ENCODE measurements at regions not wholly inside any gene's neighbourhood (a gene's known extent, or its start where the extent isn't known, plus 50 kb on each side); places are given as distances from the start of the nearest gene placed in this dataset.

DNA sequence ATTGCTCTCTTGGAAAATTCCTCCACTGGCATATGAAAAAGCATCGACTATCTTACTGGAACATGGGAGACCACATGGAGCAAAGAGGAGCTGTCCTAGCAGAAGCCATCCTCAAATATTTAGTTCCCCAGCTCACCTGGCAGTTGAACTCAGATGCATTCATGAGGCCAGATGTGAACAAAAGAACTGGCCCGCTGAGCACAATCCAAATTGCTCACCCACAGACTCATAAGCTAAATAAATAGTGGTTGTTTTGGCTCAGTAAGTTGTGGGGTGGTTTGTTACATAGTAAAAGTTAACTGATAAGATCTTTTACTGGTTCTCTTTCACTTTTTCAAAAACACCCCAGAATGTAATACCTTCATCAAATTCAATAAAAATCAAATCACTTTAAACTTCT, 108.6 kb upstream of the CWC22 start:
- DNase-seq: no peak

DNA sequence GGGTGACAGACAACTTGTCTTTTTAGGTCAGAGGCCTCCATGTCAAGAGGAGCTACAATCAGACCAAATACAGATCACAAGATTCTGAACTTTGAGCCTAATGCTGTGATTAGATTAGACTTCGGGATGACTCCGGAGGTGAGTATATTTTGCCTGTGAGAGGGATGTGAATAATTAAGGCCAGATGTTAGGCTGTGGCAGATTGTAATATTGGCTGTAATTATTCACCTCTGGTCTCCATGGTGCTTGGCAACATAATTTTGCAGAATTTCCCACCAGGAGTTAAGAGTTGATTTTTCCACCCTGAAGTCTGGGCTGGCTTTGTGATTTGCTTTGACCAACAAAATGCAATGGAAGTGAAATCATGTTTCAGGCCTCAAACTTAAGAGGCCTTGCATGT, 108.2 kb upstream of the CWC22 start:
- no peak for DNase-seq

DNA sequence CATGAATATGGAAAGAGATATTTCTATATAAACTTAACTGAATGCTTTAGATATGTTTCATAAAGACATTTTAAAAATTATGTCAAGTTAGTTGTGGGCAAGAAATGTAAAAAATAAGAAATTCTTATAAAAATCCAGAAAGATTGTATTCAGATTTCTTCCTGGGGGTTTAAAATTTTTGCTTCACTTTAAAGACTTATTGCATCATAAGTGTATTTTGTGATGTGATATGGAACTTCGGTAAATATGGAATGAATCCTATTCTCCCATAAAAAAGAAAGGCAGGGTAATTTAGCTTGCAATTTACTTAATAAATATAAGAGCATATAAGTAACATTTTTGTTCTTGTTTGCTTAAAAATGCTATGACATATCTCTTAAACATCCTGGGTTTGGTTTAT, 104.8 kb upstream of the CWC22 start:
- DNase-seq: no peak

DNA sequence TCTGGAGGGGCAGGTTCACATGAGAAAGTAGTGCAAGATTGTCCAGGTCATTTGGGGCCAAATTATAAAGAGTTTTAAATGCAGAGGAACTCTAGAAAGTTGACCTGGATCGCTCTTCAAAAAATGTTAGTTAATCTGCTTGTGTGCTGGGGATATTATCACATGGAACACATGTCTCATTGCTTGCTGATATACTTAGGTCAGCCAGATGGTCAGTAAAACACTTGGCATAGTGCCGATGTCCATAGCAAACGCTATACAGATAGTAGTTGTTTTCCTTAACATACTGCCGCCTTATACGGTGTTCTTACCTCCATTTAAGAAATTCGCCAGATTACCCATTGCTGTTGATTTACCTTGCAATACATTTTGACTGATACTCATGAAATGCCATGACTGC, 103.4 kb upstream of the CWC22 start:
- DNase-seq: no peak

DNA sequence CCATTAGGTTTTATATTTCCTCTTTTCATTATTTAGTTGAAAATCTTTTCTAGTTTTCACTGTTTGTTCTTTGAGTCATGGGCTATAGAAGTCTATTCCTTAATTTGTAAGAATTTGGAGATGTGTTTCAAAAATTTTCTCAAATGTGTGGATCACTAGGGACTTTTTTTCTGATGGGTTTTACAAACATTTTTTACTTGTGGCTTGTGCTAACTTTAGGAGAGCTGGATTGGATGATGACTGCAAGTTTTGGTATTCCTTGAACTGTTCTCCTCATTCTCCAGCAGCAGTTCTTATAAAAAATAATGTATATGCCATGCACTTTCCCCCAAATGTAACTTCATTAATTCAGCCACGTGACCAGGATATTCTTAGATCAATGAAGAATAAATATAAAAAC, 94.7 kb upstream of the CWC22 start:
- DNase-seq: no peak

DNA sequence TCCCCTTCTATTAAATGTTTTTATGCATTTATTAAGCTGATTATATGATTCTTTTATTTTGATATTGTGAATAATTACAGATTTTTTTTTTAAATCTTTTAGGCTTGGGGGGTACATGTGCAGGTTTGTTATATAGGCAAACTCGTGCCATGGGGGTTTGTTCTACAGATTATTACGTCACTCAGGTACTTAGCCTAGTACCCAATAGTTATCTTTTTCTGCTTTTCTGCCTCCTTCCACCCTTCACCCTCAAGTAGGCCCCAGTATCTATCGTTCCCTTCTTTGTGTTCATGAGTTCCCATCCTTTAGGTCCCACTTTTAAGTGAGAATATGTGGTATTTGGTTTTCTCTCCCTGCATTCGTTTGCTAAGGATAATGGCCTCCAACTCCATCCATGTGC, 92.2 kb upstream of the CWC22 start:
- DNase-seq: no peak

DNA sequence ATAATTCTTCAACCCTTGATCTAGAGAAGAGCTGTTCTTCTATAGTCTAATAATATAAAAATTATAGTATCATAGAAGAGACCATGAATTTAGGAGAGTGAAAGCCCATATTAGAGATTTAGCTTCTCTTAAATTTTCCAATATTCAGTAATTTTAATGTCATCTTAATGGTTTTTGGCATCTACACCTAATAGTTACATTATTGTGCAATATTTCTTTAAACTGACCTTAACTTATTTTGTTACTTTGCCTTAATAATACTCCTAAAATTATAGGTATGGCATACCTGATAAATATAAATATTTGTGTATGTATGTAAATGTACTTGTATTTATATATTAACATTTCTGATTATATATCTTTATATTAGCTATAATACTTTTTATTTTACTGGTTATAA, 78.0 kb upstream of the CWC22 start:
- DNase-seq: no peak

DNA sequence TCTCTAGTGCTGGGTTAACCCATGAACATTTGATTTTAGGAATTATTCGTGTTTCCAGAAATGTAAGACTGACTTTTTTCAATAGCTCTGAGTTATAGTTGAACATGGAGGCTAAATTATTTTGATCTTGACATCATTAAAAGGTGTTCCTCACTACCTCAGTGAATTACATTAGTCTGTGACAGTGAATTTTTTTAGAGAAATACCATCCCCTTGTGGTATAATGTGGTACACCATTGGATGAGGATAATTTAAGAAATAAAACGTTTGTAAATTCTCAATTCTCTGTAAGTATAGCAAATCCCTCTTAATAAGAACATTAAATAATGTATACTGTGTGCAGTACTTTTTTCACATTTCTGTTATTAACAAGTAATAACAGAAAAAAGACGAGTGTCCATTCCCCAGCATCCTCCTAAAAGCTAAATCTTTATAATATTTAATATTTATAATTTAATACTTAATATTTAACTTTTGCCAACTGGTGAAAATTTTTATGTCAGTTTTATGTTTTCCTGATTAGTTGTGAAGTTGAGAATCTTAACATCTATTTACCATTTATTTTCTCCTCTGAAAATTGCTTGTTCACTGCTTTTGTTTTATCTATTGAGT, 70.3 kb upstream of the CWC22 start:
- no peak for DNase-seq

DNA sequence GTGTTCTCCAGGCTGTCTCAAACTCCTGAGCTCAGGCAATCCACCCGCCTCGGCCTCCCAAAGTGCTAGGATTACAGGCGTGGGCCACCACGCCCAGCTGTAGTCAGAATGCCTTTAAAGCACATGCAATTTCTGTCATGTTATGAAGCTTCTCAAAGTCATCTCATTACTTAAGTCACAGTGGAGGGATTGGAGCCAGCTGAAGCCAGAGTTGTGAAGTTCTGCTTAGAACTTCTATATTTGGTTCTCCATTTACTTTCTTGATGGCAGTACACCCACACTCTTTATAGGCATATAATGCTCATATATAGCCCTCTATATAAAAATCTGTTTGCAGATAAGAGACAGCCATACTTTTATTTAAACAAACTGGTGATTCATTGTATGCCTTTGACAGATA, 68.8 kb upstream of the CWC22 start:
- DNase-seq: no peak

DNA sequence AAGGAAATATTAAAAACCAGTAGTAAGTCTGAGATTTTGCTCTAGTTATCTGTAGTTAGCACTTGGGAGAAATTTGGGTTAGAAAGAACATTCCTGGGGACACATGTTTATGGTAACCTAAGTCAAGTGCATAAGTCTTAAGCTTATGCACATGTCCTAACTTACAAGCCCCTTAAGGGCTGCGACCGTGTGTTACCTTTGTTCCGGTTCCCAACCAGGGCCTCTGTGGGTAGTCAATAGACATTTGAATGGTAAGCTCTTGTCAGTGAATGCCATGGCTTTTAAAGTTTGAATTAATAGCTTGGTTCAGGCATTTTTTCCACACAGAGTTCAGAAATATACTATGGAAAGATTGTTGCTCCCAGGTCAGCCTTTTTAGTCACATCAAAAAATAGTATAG, 64.7 kb upstream of the CWC22 start:
- DNase-seq: no peak

DNA sequence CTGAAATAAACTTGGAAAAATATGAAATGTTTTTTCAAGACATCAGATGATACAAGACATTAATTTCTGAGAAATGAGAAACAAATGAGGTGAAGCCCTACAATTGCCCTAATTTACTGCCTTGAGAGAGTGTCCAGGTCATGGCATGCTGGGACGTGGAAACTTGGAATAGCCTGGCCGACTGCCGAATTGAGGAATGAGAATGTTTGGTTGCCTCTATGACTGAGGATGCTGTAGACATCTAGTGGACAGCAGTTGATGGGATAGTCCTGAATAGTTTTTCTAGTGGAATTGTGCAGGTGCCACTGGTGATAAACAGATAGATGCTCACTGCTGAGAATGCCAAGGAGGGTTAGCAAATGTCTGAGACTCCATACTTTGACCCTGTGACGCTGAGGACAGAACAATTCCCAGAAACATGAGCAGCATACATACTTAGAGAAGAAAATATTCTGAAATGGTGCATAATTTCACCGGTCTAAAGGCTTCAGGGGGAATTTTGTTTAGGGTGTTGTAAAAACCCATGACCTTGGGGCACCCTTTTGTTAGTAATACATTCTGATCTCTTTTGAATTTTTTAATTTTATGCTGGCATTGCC, 56.5 kb upstream of the CWC22 start:
- DNase-seq: no peak

DNA sequence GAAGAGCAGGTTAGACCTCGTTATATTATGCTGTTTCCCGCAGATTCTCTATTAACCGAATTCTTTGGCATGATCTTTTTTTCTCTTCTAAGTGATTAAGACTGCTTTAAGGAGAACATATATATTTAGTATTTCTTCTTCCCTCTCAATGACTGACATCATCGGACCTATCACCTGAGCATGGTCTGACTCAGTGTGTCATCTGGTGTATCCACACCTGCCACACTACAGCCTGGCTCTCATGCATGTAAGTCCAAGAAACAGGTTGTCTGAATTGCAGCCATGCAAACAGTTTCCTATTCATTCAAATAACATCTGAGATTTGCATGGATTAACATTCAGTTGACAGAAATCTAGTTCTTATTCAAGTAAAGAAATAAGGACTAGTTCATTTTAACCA, 55.1 kb upstream of the CWC22 start:
- no peak for DNase-seq

DNA sequence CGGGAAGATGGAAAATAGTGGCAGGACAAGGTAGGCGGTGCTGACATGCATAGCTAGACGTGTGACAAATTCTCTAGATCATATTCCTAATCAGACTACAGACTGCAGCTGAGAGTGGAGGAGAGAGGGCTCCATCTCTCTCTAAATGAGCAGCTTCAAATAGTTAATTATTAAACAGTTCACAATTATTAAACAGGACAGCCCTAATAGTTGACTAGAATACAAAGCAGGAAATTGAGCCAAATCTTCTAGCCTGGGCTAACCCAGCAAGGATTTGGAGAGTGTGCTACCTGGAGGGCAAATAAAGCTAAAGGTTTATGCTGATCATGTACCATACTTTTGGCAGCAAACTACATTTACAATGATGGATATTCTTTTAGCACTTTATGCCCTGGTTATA, 54.4 kb upstream of the CWC22 start:
- no peak for DNase-seq

DNA sequence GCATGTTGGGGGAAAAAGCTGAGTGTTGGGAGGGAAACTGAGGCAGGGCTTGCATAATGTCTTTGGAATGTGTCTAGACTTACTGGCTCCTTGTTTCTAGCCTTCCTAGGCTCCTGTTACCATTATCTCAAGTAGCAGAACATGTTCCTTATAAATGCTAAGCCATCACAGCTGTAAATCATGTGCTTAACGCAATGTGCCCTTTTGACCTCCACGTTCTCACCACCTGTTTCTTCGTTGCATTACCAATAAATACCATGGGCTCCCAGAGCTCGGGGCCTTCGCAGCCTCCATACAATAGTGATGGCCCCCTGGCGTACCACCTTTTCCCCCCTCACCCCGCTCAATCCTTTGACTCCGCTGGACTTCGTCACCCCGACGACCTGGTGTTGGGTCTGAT, 54.0 kb upstream of the CWC22 start:
- no peak for DNase-seq

DNA sequence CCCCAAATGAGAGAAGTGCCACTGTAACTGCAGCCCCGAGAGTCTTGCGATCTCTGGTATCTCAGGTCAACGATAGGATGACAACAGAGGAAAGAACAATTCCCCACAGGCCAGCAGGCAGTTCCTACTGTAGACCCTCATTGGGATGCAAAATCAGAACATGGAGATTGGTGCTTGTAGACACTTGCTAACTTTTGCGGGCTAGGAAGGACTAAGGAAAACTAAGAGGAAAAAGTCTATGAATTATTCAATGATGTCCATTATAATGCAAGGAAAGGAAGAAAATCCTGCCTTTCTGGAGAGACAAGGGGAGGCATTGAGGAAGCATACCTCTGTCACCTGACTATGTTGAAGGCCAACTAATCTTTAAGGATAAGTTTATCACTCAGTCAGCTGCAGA, 51.9 kb upstream of the CWC22 start:
- DNase-seq: no peak

DNA sequence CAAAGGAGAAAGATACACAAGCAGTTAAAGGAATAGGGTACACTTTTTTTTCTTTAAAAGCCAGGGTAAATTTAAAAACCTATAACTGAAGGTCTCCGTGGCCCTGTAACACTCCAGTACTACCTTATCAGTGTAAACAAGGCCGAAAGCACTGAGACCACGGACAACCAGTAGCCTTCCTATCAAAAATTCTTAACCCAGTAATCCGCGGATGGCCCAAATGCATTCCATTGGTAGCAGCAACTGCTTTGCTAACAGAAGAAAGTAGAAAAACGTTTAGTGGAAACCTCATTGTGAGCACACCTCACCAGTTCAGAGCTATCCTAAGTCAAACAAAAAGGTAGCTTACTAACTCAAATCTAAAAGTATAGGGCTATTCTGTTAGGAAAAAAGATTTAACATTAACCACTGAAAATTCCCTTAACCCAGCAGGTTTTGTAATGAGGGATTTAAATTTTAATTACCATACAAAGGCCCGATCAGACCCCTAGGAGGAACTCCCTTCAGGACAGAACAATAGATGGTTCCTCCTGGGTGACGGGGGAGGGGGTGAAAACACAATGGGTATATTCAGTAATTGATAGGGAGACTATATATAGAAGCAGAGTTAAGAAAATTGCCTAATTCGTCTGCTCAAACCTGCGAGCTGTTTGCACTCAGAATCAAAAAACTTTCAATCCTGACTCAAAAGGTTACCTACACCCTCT, 50.8 kb upstream of the CWC22 start:
- DNase-seq: no peak

Measured in NCI-H1436 treated with DMSO at 0.1 percent for 48 hours (cell line).